H1 (cell line): ENCODE measurements at regions not wholly inside any gene's neighbourhood (a gene's known extent, or its start where the extent isn't known, plus 50 kb on each side); places are given as distances from the start of the nearest gene placed in this dataset.

Experiments used
- CTCF ChIA-PET: fragments of 300-600 bp; sonication (Branson Sonifier 250); formaldehyde crosslinking; loops from one replicate; lab custom pipeline; 2021; ENCODE audit not compliant: partially characterized antibody; lab: Charles Lee
- POLR2A ChIA-PET: fragments of 300-600 bp; sonication (Branson Sonifier 250); formaldehyde crosslinking; loops from one replicate; lab custom pipeline; 2021; ENCODE audit warnings: inconsistent platforms; ENCODE audit not compliant: partially characterized antibody; lab: Charles Lee
- DNase-seq, 2 experiments: peaks; one replicate each; pipeline versions ENCODE4 v3.0.0 to v3.0.0-alpha.2; 2010 to 2022; ENCODE audit warnings: low spot score in 2 of 2, low read depth in 1 of 2, mixed read lengths in 1 of 2
- FAIRE-seq: peaks from 2 replicates; lab custom pipeline; 2011; peaks lifted over from hg19 to GRCh38; lab: Jason Lieb, UNC
- H2AFZ ChIP-seq: 2 replicates; pipeline ENCODE4 v1.8.1; 2012; ENCODE audit warnings: low read length, inconsistent platforms
- H2AK5ac ChIP-seq: 2 replicates; pipeline ENCODE4 v1.6.1; 2013; ENCODE audit warnings: low read depth, low read length
- H2BK120ac ChIP-seq: replicated peaks from 2 replicates; pipeline ENCODE3; 2013; ENCODE audit warnings: low read depth, low read length, inconsistent platforms
- H2BK12ac ChIP-seq: 2 replicates; pipeline ENCODE4 v1.6.1; 2013; ENCODE audit warnings: low read depth, low read length
- H2BK15ac ChIP-seq: 2 replicates; pipeline ENCODE4 v1.6.1; 2013; ENCODE audit warnings: low read length
- H2BK20ac ChIP-seq: 2 replicates; pipeline ENCODE4 v1.6.1; 2013; ENCODE audit warnings: low read length
- H2BK5ac ChIP-seq: 2 replicates; pipeline ENCODE4 v1.6.1; 2013; ENCODE audit warnings: low read depth, low read length
- H3K14ac ChIP-seq: 2 replicates; pipeline ENCODE4 v1.6.1; 2013; ENCODE audit warnings: inconsistent platforms; ENCODE audit not compliant: insufficient read length
- H3K18ac ChIP-seq: 2 replicates; pipeline ENCODE4 v1.6.1; 2013; ENCODE audit warnings: low read length; ENCODE audit errors: extremely low read depth
- H3K23ac ChIP-seq: 2 replicates; pipeline ENCODE4 v1.6.1; 2013; ENCODE audit warnings: inconsistent platforms; ENCODE audit not compliant: insufficient read length
- H3K23me2 ChIP-seq: 2 replicates; pipeline ENCODE4 v1.6.1; 2013; ENCODE audit warnings: low read depth, low read length
- H3K27ac ChIP-seq: 2 replicates; pipeline ENCODE4 v1.6.1; 2011; ENCODE audit warnings: low read depth, low read length, inconsistent platforms
- H3K27me3 ChIP-seq, 4 experiments: replicated peaks in 1 of 4; 1 replicate in 1 of 4; 2 replicates in 3 of 4; pipeline versions ENCODE4 v1.6.1 to v1.8.1; 2011 to 2013; ENCODE audit warnings: low read length in 3 of 4, mild to moderate bottlenecking in 3 of 4, inconsistent platforms in 2 of 4, mixed read lengths in 2 of 4, moderate library complexity in 1 of 4; ENCODE audit not compliant: control insufficient read depth in 3 of 4, insufficient read depth in 3 of 4; ENCODE audit errors: extremely low read depth in 1 of 4
- H3K36me3 ChIP-seq, 4 experiments: 2 replicates each; pipeline versions ENCODE4 v1.6.1 to v1.8.1; 2011 to 2013; ENCODE audit warnings: mild to moderate bottlenecking in 4 of 4, low read length in 3 of 4, moderate library complexity in 2 of 4, control low read depth in 1 of 4, inconsistent platforms in 1 of 4; ENCODE audit not compliant: insufficient read depth in 4 of 4, control insufficient read depth in 2 of 4
- H3K4ac ChIP-seq: replicated peaks from 2 replicates; pipeline ENCODE3; 2013; ENCODE audit warnings: low read length, low read depth, mixed read lengths, inconsistent platforms; ENCODE audit not compliant: insufficient read length
- H3K4me1 ChIP-seq, 4 experiments: replicated peaks in 1 of 4; 1 replicate in 1 of 4; 2 replicates in 3 of 4; pipeline versions ENCODE4 v1.6.1 to v1.8.1; 2011 to 2013; ENCODE audit warnings: low read length in 3 of 4, inconsistent platforms in 2 of 4, mixed read lengths in 1 of 4; ENCODE audit not compliant: insufficient read depth in 4 of 4, control insufficient read depth in 3 of 4
- H3K4me2 ChIP-seq, 2 experiments: 2 replicates each; pipeline versions ENCODE4 v1.6.1 to v1.8.1; 2011 to 2013; ENCODE audit warnings: low read depth in 2 of 2, low read length in 2 of 2, control low read depth in 1 of 2, inconsistent platforms in 1 of 2, mild to moderate bottlenecking in 1 of 2; ENCODE audit not compliant: insufficient read depth in 1 of 2
- H3K4me3 ChIP-seq, 4 experiments: fragments of 200-600, 300-600 bp in 1 of 4; sonication (generic), shearing (Covaris generic), sonication (Bioruptor Twin) in 1 of 4; 2 replicates each; pipeline versions ENCODE4 v1.5.1 to v1.8.1; 2011 to 2016; ENCODE audit warnings: low read length in 4 of 4, low read depth in 3 of 4, control low read depth in 2 of 4, inconsistent platforms in 2 of 4, mild to moderate bottlenecking in 2 of 4, mixed read lengths in 1 of 4, moderate library complexity in 1 of 4; ENCODE audit not compliant: insufficient read depth in 2 of 4; ENCODE audit errors: extremely low read depth in 1 of 4
- H3K56ac ChIP-seq: replicated peaks from 2 replicates; pipeline ENCODE3; 2013; ENCODE audit warnings: low read depth, mild to moderate bottlenecking, mixed read lengths, low read length, inconsistent platforms; ENCODE audit not compliant: insufficient read length
- H3K79me1 ChIP-seq: 2 replicates; pipeline ENCODE4 v1.6.1; 2013; ENCODE audit warnings: low read depth, low read length, control low read depth
- H3K79me2 ChIP-seq, 2 experiments: 2 replicates each; pipeline versions ENCODE4 v1.6.1 to v1.8.1; 2012 to 2013; ENCODE audit warnings: low read length in 2 of 2, mild to moderate bottlenecking in 2 of 2, inconsistent platforms in 1 of 2; ENCODE audit not compliant: insufficient read depth in 2 of 2, control insufficient read depth in 1 of 2
- H3K9ac ChIP-seq, 4 experiments: replicated peaks in 1 of 4; 1 replicate in 1 of 4; 2 replicates in 3 of 4; pipeline versions ENCODE4 v1.6.1 to v1.8.1; 2011 to 2013; ENCODE audit warnings: low read depth in 3 of 4, low read length in 3 of 4, control low read depth in 2 of 4, mild to moderate bottlenecking in 2 of 4, moderate library complexity in 2 of 4, inconsistent platforms in 1 of 4; ENCODE audit errors: extremely low read depth in 1 of 4
- H3K9me3 ChIP-seq, 2 experiments: 2 replicates each; pipeline versions ENCODE4 v1.6.1 to v1.8.1; 2012 to 2013; ENCODE audit warnings: mild to moderate bottlenecking in 2 of 2, moderate library complexity in 2 of 2, control low read depth in 1 of 2, inconsistent platforms in 1 of 2, low read depth in 1 of 2, low read length in 1 of 2, mixed read lengths in 1 of 2; ENCODE audit not compliant: insufficient read depth in 2 of 2
- H4K20me1 ChIP-seq, 2 experiments: replicated peaks in 1 of 2; 2 replicates each; pipeline versions ENCODE3 to v1.8.1; 2011 to 2013; ENCODE audit warnings: inconsistent platforms in 2 of 2, low read length in 2 of 2, mild to moderate bottlenecking in 1 of 2; ENCODE audit not compliant: insufficient read depth in 2 of 2, control insufficient read depth in 1 of 2
- H4K5ac ChIP-seq: 2 replicates; pipeline ENCODE4 v1.6.1; 2013; ENCODE audit warnings: low read length, low read depth, mixed read lengths, inconsistent platforms; ENCODE audit not compliant: insufficient read length
- H4K8ac ChIP-seq: 2 replicates; pipeline ENCODE4 v1.8.0; 2013; ENCODE audit warnings: mild to moderate bottlenecking, moderate library complexity, low read length, inconsistent platforms; ENCODE audit not compliant: insufficient read depth; ENCODE audit errors: extremely low read depth
- H4K91ac ChIP-seq: replicated peaks from 2 replicates; pipeline ENCODE3; 2013; ENCODE audit warnings: low read length, mixed read lengths, inconsistent platforms; ENCODE audit not compliant: insufficient read length
- EP300 ChIP-seq, 2 experiments: IDR thresholded peaks; 1 replicate in 1 of 2; 2 replicates in 1 of 2; pipeline ENCODE4 v1.6.1; 2011 to 2012; ENCODE audit warnings: low read depth in 2 of 2, low read length in 2 of 2, mild to moderate bottlenecking in 2 of 2, borderline replicate concordance in 1 of 2, inconsistent platforms in 1 of 2, moderate library complexity in 1 of 2
- HDAC2 ChIP-seq, 2 experiments: fragments of 300-600 bp in 1 of 2; sonication (generic) in 1 of 2; IDR thresholded peaks; 2 replicates each; pipeline ENCODE4 v1.6.1; 2011 to 2012; ENCODE audit warnings: low read depth in 2 of 2, low read length in 2 of 2, mild to moderate bottlenecking in 2 of 2, moderate library complexity in 2 of 2, borderline replicate concordance in 1 of 2, inconsistent platforms in 1 of 2
- WGBS, 2 experiments: shearing (Covaris generic) in 1 of 2; methylation state at CpG; one replicate each; pipeline versions ENCODE4 v1.1.6 to v1.1.7; 2013 to 2015; ENCODE audit warnings: low lambda C conversion rate in 2 of 2, mixed read lengths in 2 of 2, inconsistent platforms in 1 of 2, low coverage in 1 of 2, missing lambda C conversion rate in 1 of 2; ENCODE audit not compliant: insufficient replicate concordance in 2 of 2, insufficient coverage in 1 of 2, insufficient read length in 1 of 2; ENCODE audit errors: extremely low coverage in 1 of 2, missing lambda C conversion rate in 1 of 2; 5-methylcytosine and 5-hydroxymethylcytosine counted together

GRCh38 chr9:11676821-11677220 lies 1016.4 kb upstream of the TYRP1 start:
- Histone ChIP-seq H3K23ac (no peak overlapping the region), H2BK120ac (no peak overlapping the region), H2BK20ac (no peak overlapping the region), H2AFZ (no peak overlapping the region), H4K20me1 (no peaks in the 10 kb centered on the region), H3K27ac (no peak overlapping the region), H4K8ac (no peak overlapping the region), H3K9me3 (peaks cover 0 to 5% of the 10 kb centered on the region in 2 experiments; a peak in 1 of 4 replicates), H3K36me3 (no peaks in the 10 kb centered on the region), H3K18ac (no peak overlapping the region), H2BK15ac (no peak overlapping the region), H3K4me2 (no peak overlapping the region), H3K4me3 (no peak overlapping the region), H2BK12ac (no peak overlapping the region), H3K56ac (no peak overlapping the region), H4K91ac (no peak overlapping the region), H3K4me1 (no peaks in the 10 kb centered on the region), H3K27me3 (no peaks in the 10 kb centered on the region), H2BK5ac (no peak overlapping the region), H4K5ac (no peak overlapping the region), H3K23me2 (no peaks in the 10 kb centered on the region), H3K79me2 (no peaks in the 10 kb centered on the region), H2AK5ac (no peak overlapping the region), H3K4ac (no peak overlapping the region), H3K79me1 (no peaks in the 10 kb centered on the region), H3K14ac (no peak overlapping the region), H3K9ac (no peak overlapping the region)
- POLR2A ChIA-PET = no interaction called here
- DNase-seq = no peak
- no peak for FAIRE-seq
- CTCF ChIA-PET = no interaction called here
- WGBS, 2 experiments = 90% methylated on average over 2 of the region's 2 CpGs; no CpG with 5 or more reads in 1 of the 2 experiments
- no peak for TF ChIP-seq HDAC2 (IDR thresholded peaks at IDR 0.05; ENCODE audit: borderline replicate concordance in 1 of 2, low read depth in 2 of 2, low read length in 2 of 2)
- no peak for TF ChIP-seq EP300 (IDR thresholded peaks at IDR 0.05; ENCODE audit: borderline replicate concordance in 1 of 2, low read depth in 2 of 2, low read length in 2 of 2)
